ENCODE measurements at regions not wholly inside any gene's neighbourhood (a gene's known extent, or its start where the extent isn't known, plus 50 kb on each side); places are given as distances from the start of the nearest gene placed in this dataset.

- H3K27ac ChIP-seq (ENCODE audit: insufficient read depth, low read depth, low read length) = no peak overlapping the region
- H3K27me3 ChIP-seq (ENCODE audit: control insufficient read depth in 2 of 2, insufficient read depth in 2 of 2, low read length in 2 of 2) = no peaks in the 10 kb centered on the region
- dilution Hi-C loops (cut with MboI; ENCODE audit: extremely low pct_ligation_motif_present, low sequenced_read_pairs) (no loop called here), intact Hi-C loops (cut with micrococcal nuclease) (no loop called here)
- H3K9me1 ChIP-seq (replicated peaks; ENCODE audit: control insufficient read depth, extremely low read depth, insufficient read depth, low read length) = no peaks in the 10 kb centered on the region
- no peaks in the 10 kb centered on the region for H3K4me1 ChIP-seq (ENCODE audit: control insufficient read depth, extremely low read depth, insufficient read depth, low read length)
- no peaks in the 10 kb centered on the region for H3K79me2 ChIP-seq (ENCODE audit: control insufficient read depth, insufficient read depth, low read length)
- CTCF ChIA-PET = no interaction called here
- TF ChIP-seq EZH2 (IDR thresholded peaks at IDR 0.05; ENCODE audit: borderline replicate concordance, low read depth, low read length, severe bottlenecking) (no peak), MAX (IDR thresholded peaks at IDR 0.05; ENCODE audit: insufficient read depth, insufficient read length) (no peak), FOS (IDR thresholded peaks at IDR 0.05; ENCODE audit: borderline replicate concordance, insufficient read depth, low read length) (no peak), GATA2 (IDR thresholded peaks at IDR 0.05; ENCODE audit: insufficient read depth, insufficient read length, low read depth, low read length) (no peak), POLR2AphosphoS5 (IDR thresholded peaks at IDR 0.05; ENCODE audit: insufficient read depth, low read depth, low read length) (no peak), POLR2A (IDR thresholded peaks at IDR 0.05; ENCODE audit: low read depth, low read length) (no peak), MYC (IDR thresholded peaks at IDR 0.05; ENCODE audit: low read depth, low read length) (no peak), CTCF (IDR thresholded peaks at IDR 0.05; ENCODE audit: extremely low read depth in 1 of 2, insufficient read depth in 1 of 2, low read depth in 1 of 2, low read length in 2 of 2) (no peak), JUN (IDR thresholded peaks at IDR 0.05; ENCODE audit: borderline replicate concordance, insufficient read depth, insufficient read length, low read depth) (no peak)
- no peak overlapping the region for H3K4me3 ChIP-seq (replicated peaks in 1 of 3; ENCODE audit: insufficient read depth in 1 of 3, low read depth in 1 of 3, low read length in 3 of 3)
- H3K36me3 ChIP-seq (ENCODE audit: control insufficient read depth in 2 of 2, extremely low read depth in 1 of 2, insufficient read depth in 2 of 2, low read length in 2 of 2) = no peaks in the 10 kb centered on the region
- no peaks in the 10 kb centered on the region for H4K20me1 ChIP-seq (replicated peaks; ENCODE audit: control insufficient read depth, extremely low read depth, insufficient read depth, low read length)
- no TSS peak for BruUV-seq (replicated peaks)
- POLR2A ChIA-PET = no interaction called here
- DNase-seq (ENCODE audit: low read depth, low spot score) (no peak), FAIRE-seq (no peak)
- H2AFZ ChIP-seq (ENCODE audit: low read depth, low read length) = no peak overlapping the region
- H3K9ac ChIP-seq (replicated peaks; ENCODE audit: extremely low read depth, insufficient read depth, low read length) = no peak overlapping the region
- H3K9me3 ChIP-seq (replicated peaks; ENCODE audit: control insufficient read depth, insufficient read depth, low read length) = peaks cover 2% of the 10 kb centered on the region
- no peak overlapping the region for H3K4me2 ChIP-seq (ENCODE audit: insufficient read depth, low read length)
These were observed 607.4 kb upstream of the ADAMTS16 start for GRCh38 chr5:4532705-4533080.
